Fibroblast of the aortic adventitia (primary cell): ENCODE measurements at regions not wholly inside any gene's neighbourhood (a gene's known extent, or its start where the extent isn't known, plus 50 kb on each side); places are given as distances from the start of the nearest gene placed in this dataset.

ENCODE experiments used
- DNase-seq: peaks from one replicate; pipeline ENCODE4 v3.0.0-alpha.2; 2010; ENCODE audit warnings: low read depth
- H3K4me3 ChIP-seq: 2 replicates; pipeline ENCODE4 v1.5.1; 2011; ENCODE audit warnings: low read depth, mild to moderate bottlenecking, control low read depth, low read length, moderate library complexity
- CTCF ChIP-seq: IDR thresholded peaks from 2 replicates; pipeline ENCODE4 v1.5.1; 2011; ENCODE audit warnings: mild to moderate bottlenecking, low read length, control low read depth, inconsistent platforms; ENCODE audit not compliant: insufficient read depth

- no peak for TF ChIP-seq CTCF
- no peak for DNase-seq
- no peak overlapping the region for H3K4me3 ChIP-seq
Observed at GRCh38 chr21:20315042-20315441, 683.2 kb upstream of the NCAM2 start.

- no peak for DNase-seq
- no peak overlapping the region for H3K4me3 ChIP-seq
- TF ChIP-seq CTCF, result no peak
Observed at GRCh38 chr21:20329636-20330035, 668.6 kb upstream of the NCAM2 start.

GRCh38 chr21:20330652-20331051 lies 667.6 kb upstream of the NCAM2 start:
- no peak for DNase-seq
- no peak overlapping the region for H3K4me3 ChIP-seq
- TF ChIP-seq CTCF, result no peak

GRCh38 chr21:20334585-20334984 lies 663.6 kb upstream of the NCAM2 start:
- DNase-seq, result no peak
- TF ChIP-seq CTCF, result no peak
- no peak overlapping the region for H3K4me3 ChIP-seq

GRCh38 chr21:20341431-20341830 lies 656.8 kb upstream of the NCAM2 start:
- no peak for DNase-seq
- no peak overlapping the region for H3K4me3 ChIP-seq
- TF ChIP-seq CTCF, result no peak

- TF ChIP-seq CTCF, result no peak
Observed at GRCh38 chr21:20343186-20343585, 655.0 kb upstream of the NCAM2 start.

GRCh38 chr21:20351138-20351537 lies 647.1 kb upstream of the NCAM2 start:
- TF ChIP-seq CTCF, result no peak
- no peak for DNase-seq
- no peak overlapping the region for H3K4me3 ChIP-seq

More at GRCh38 chr21:20343186-20343585, 655.0 kb upstream of the NCAM2 start:
- DNase-seq, result no peak
- H3K4me3 ChIP-seq, result no peak overlapping the region
